DMS153 (cell line): ENCODE measurements at regions not wholly inside any gene's neighbourhood (a gene's known extent, or its start where the extent isn't known, plus 50 kb on each side); places are given as distances from the start of the nearest gene placed in this dataset.
"Not testable (repeated sequence)": the region's sequence is repeated elsewhere in the genome, so short reads cannot be mapped to it uniquely, and the experiment has no call there.

Experiments used
- DNase-seq: peaks from one replicate; lab custom pipeline; 2025; lab: John Stamatoyannopoulos, UW

DNA sequence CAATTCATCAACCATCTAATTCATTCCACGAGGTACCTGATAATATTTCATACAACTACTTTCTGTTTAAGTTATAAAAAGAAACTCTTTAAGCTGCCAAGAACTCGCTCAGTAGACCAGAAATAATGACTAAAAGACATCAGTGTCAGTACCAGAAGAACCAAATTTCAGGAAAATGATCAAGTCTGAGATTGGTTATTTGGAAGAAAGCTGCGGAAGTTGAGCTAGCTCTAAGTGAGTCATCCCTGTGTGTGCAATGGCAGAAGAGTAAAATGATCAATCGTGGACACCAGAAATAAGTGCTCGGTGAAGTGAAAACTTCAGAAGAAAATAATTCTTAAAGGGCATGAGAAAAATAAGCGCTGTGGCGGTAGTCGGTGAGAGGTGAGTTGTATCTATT is 933.2 kb upstream of the CHORDC1 start:
- DNase-seq = no peak

DNA sequence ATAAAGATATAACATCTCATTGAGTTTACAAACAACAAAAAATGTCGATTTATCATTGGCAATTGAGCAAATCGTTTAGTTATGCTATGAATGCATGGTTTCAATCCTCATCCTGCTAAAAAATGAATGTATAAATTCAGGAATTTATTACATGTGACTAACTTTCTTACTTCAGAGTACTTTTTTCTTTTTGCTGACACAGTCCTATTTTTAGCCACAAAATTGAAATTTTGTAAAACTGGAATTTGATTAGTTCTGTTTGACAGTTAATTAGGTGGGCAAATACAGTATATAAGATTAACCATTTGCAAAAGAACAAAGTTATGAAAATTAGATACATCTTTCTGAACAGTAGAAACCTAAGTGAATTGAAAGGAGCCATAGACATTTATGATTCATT is 925.0 kb upstream of the CHORDC1 start:
- DNase-seq = no peak

- DNase-seq = no peak
Measured at GRCh38 chr11:91141655-91142054, 918.8 kb upstream of the CHORDC1 start.

DNA sequence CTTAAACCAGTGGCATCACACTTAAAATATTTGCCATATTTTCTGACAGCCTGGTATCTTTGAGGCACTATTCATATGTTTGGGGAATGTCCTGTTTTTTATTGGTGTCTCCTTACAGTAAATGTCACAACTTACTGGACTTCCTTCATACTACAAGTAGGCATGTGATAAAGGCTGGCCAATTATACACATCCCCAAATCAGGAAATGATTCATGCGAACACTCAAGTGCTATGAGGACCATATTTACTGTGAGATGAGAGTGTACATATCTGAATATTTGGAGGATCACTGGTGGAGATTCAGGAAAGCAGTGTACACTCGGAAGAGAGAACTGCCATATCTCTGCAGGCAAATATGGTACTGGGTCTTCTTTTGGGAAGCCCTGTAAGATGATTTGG is 913.8 kb upstream of the CHORDC1 start:
- DNase-seq = no peak

- no peak for DNase-seq
Measured at GRCh38 chr11:91133361-91133760, 910.5 kb upstream of the CHORDC1 start.

DNA sequence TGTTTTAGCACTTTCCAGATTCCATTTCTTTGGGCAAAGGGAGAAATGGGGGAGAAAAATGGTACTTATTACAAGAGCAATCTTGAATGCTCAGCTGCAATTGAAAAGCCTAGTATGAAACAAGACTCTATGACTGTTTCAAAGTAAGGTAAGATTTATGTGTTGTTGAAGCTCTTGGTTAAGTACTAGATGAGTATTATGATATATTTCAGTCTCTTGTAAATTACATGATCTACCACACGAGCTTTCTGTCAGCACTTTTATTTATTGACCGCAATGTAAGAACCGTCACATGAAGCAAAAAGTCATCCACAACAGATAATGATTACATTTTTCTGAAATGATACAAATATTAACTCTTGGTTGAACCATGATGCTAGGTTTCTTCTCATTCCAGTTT is 906.7 kb upstream of the CHORDC1 start:
- no peak for DNase-seq

DNA sequence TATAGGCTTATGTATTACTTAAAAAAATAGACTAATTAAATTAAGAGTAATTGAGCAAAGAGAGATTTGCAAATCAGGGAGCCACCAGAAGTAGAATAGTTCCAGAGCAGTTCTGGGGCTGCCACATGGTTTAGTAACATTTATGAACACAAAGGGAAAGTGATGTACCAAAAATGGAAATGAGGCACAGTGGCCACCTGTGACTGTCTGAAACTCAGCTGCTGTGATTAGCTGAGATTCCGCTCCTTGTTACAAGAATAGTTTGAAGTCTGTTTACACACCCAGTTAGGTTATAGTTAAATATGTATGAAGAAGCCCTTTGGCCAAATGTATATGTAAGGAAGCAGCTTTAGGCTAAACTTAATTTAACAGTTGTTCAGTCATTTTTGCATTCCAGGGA is 901.5 kb upstream of the CHORDC1 start:
- DNase-seq = no peak

- no peak for DNase-seq
Measured at GRCh38 chr11:91115116-91115515, 892.3 kb upstream of the CHORDC1 start.

GRCh38 chr11:91104237-91104636 is 881.4 kb upstream of the CHORDC1 start:
- DNase-seq = no peak

DNA sequence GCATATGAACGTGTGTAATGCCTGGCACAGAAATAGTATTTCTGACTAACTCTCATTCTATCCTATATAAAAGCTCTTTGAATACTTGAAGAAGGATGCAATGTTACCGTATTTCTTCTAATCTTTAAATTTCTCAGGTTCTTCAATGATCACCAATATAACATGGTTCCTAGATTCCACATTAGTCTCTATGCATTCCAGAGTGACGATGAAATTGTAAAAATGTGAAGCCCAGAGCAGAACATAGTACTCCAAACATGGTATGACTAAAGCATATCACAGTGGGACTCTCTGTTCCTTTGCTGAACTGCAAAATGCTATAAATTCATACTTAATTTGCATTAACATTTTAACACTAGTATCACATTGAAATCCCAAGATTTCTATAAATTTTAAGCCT is 877.6 kb upstream of the CHORDC1 start:
- no peak for DNase-seq

- no peak for DNase-seq
Measured at GRCh38 chr11:91097083-91097482, 874.2 kb upstream of the CHORDC1 start.

DNA sequence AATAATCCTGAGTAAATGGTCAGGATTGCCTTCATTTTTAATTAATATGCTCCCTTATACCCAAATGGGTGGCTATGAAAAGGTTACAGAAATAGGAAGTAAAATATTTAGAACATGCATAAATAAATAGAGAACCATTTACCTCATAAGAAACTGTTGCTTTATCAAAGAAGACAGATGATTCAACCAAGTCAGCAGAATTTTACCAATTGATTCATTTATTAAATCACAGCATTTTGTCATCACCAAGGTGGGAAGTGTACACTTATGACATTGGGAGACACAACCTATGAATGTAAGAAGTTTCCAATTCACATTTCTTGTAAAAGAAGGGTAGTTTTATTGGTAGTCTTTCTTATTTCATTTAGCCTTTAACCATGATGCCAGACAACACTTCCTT is 870.3 kb upstream of the CHORDC1 start:
- DNase-seq = no peak

- DNase-seq = no peak
Measured at GRCh38 chr11:91091563-91091962, 868.7 kb upstream of the CHORDC1 start.

DNA sequence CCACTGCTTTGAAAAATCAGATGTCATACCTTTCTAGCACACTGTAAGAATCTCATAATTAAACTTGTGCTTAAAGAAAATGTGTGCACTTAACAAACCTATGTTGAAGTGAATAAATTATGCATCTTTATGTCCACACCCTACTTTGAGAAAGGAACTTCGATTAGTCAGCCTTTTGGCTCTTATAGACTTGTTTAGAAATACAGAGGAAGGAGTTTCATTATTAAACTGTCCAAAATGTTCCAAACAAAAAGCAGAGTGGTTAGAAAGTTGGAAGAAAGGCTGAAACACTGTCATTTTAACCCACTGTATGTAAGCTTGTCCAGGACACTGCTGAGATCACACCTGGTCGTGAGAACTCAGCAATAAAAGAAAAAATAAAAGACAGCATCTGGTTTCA is 863.2 kb upstream of the CHORDC1 start:
- no peak for DNase-seq

DNA sequence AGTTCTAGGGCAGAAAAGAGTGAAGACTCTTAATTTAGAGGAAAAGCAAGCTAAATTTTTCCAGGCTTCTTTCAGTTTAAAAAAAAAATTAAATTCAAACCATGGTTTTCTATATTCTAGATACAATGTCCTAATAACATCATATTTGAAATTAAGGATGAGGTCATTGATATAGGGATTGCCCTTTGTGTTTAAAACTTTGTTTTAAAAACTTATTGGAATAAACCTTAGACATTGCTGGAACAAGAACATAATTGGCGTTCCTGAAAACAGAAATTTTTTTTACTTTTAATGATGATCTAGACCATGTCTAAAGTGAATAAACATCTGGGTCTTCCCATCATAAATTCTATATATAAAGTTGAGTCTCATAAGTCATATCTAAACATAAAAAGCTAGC is 859.4 kb upstream of the CHORDC1 start:
- DNase-seq = no peak

GRCh38 chr11:91081440-91082043 is 858.7 kb upstream of the CHORDC1 start:
- DNase-seq = no peak

- no peak for DNase-seq
Measured at GRCh38 chr11:91078221-91078620, 855.4 kb upstream of the CHORDC1 start.

DNA sequence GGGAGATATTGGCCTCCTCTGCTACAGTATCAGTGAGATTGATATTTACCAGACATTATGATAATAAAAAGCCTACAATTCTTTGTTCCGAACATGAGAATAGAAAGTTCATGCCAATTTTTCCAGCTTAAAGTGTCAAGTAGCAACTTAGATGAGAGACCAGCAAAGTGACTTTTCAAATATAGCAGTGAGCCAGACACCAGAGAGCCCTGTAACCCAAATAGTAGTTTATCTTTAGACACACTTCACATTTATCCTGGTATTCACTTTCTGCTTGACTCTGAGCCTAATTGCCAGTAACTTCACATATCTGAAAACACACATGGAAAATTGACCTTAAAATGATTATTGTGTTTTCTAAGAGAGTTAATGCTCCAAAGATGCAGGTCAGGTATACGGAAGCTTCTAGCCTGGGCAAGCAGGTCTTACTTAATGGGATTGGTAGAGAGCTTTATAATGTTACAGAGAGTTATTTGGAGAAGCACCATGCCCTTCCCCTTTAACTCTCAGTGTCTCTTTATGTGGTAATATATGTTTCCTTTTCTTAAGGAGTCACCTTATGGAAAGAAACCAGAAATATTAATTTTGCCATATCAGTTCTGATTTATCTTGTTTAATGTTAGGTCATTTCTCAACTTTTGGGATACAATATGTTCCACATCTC is 852.3 kb upstream of the CHORDC1 start:
- no peak for DNase-seq

- no peak for DNase-seq
Measured at GRCh38 chr11:91067666-91068065, 844.8 kb upstream of the CHORDC1 start.

DNA sequence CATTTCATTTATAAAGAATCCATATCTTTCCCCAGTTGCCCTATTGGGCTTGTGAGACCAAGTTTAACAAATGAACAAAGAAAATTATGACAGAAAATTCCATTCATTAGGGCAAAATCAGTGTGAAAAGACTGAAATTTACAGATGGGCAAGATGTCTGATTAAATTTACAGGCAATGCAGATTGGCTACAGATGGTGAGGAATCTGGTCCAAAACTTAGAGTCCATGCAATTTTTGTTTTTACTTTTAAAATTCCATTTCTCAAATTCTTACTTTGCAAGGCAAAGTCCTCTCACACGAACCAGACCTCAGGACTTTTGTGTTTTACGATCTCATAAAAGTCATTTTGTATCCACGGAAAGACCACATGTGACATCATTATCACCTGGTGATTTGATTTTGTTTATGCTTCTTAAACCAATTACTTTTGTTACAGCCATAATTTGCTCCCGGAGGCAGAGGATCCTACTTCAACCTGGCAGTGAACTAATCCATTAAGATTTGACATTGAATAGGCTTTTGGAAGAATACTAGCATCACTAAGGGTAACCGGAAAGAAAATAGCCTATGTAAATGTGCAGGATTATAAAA is 843.7 kb upstream of the CHORDC1 start:
- no peak for DNase-seq

GRCh38 chr11:91063399-91063798 is 840.5 kb upstream of the CHORDC1 start:
- DNase-seq = not testable (repeated sequence)

DNA sequence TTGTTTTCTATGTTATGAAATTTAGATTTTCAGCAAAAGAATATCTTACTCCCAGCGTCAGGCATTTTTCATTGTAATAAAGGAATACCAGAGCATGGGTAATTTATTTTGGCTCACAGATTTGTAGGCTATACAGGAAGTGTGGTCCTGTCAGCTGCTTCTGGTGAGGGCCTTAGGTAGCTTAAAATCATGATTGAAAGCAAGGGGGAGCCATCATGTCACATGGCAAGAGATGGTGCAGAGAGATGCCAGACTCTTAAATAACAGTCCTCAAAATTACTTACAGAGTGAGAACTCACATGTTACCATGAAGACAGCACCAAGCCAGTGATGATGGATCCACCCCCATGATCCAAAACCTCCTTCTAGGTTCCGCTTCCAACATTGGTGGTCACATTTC is 825.0 kb upstream of the CHORDC1 start:
- no peak for DNase-seq

DNA sequence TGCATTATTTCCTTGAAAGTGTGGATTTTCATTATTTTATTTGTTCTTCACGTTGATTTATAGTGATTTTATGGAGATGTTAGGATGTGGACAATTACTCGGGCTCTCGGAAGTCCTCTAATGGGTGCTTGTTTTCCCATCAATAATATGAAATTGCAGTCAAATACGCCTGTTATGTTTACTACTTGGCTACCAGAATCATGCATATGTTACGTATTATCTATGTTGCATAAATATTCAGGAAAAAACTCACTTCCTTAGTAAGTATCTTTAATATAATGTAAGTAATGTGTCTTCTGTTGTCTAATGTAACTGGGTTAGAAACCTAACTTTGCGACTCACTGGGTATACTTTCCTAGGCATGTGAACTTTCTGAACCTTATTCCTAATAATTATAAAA is 823.4 kb upstream of the CHORDC1 start:
- no peak for DNase-seq

GRCh38 chr11:91041626-91042025 is 818.8 kb upstream of the CHORDC1 start:
- DNase-seq = no peak
